ENCODE measurements at regions not wholly inside any gene's neighbourhood (a gene's known extent, or its start where the extent isn't known, plus 50 kb on each side); places are given as distances from the start of the nearest gene placed in this dataset.

- H4K20me1 ChIP-seq (replicated peaks; ENCODE audit: control insufficient read depth, extremely low read depth, insufficient read depth, low read length), result no peaks in the 10 kb centered on the region
- DNase-seq (ENCODE audit: low read depth, low spot score), result no peak
Observed at GRCh38 chr3:127368186-127369032, 80.6 kb upstream of the PRR20G start.

More at GRCh38 chr3:127368186-127369032, 80.6 kb upstream of the PRR20G start:
- POLR2A ChIA-PET, result interaction anchor here (0.6 kb wide), 1 partner anchor 9 kb away, joined by 4 read pairs; no protein-coding TSS in a partner anchor
- FAIRE-seq, result no peak
- Histone ChIP-seq H3K27me3 (ENCODE audit: control insufficient read depth in 2 of 2, insufficient read depth in 2 of 2, low read length in 2 of 2) (peaks cover 3 to 5% of the 10 kb centered on the region in 2 experiments), H3K9me3 (replicated peaks; ENCODE audit: control insufficient read depth, insufficient read depth, low read length) (no peaks in the 10 kb centered on the region), H3K79me2 (ENCODE audit: control insufficient read depth, insufficient read depth, low read length) (no peaks in the 10 kb centered on the region), H3K9me1 (replicated peaks; ENCODE audit: control insufficient read depth, extremely low read depth, insufficient read depth, low read length) (no peaks in the 10 kb centered on the region), H3K4me3 (replicated peaks in 1 of 3; ENCODE audit: insufficient read depth in 1 of 3, low read depth in 1 of 3, low read length in 3 of 3) (no peak overlapping the region), H3K4me2 (ENCODE audit: insufficient read depth, low read length) (no peak overlapping the region), H3K4me1 (ENCODE audit: control insufficient read depth, extremely low read depth, insufficient read depth, low read length) (no peaks in the 10 kb centered on the region), H3K27ac (ENCODE audit: insufficient read depth, low read depth, low read length) (no peak overlapping the region), H3K36me3 (ENCODE audit: control insufficient read depth in 2 of 2, extremely low read depth in 1 of 2, insufficient read depth in 2 of 2, low read length in 2 of 2) (no peaks in the 10 kb centered on the region), H2AFZ (ENCODE audit: low read depth, low read length) (no peak overlapping the region), H3K9ac (replicated peaks; ENCODE audit: extremely low read depth, insufficient read depth, low read length) (no peak overlapping the region)
- intact Hi-C loops (cut with micrococcal nuclease) (no loop called here), dilution Hi-C loops (cut with MboI; ENCODE audit: extremely low pct_ligation_motif_present, low sequenced_read_pairs) (no loop called here)
- CTCF ChIA-PET, result no interaction called here
- BruUV-seq (replicated peaks), result no TSS peak
- TF ChIP-seq MAX (IDR thresholded peaks at IDR 0.05; ENCODE audit: insufficient read depth, insufficient read length) (no peak), FOS (IDR thresholded peaks at IDR 0.05; ENCODE audit: borderline replicate concordance, insufficient read depth, low read length) (no peak), POLR2A (IDR thresholded peaks at IDR 0.05; ENCODE audit: low read depth, low read length) (no peak), JUN (IDR thresholded peaks at IDR 0.05; ENCODE audit: borderline replicate concordance, insufficient read depth, insufficient read length, low read depth) (no peak), CTCF (IDR thresholded peaks at IDR 0.05; ENCODE audit: extremely low read depth in 1 of 2, insufficient read depth in 1 of 2, low read depth in 1 of 2, low read length in 2 of 2) (no peak), MYC (IDR thresholded peaks at IDR 0.05; ENCODE audit: low read depth, low read length) (no peak), EZH2 (IDR thresholded peaks at IDR 0.05; ENCODE audit: borderline replicate concordance, low read depth, low read length, severe bottlenecking) (no peak), GATA2 (IDR thresholded peaks at IDR 0.05; ENCODE audit: insufficient read depth, insufficient read length, low read depth, low read length) (no peak), POLR2AphosphoS5 (IDR thresholded peaks at IDR 0.05; ENCODE audit: insufficient read depth, low read depth, low read length) (no peak)

Measured in endothelial cell of umbilical vein (primary cell).